ENCODE measurements at regions not wholly inside any gene's neighbourhood (a gene's known extent, or its start where the extent isn't known, plus 50 kb on each side); places are given as distances from the start of the nearest gene placed in this dataset.

GRCh38 chr21:16358784-16359183, 629.0 kb downstream of the USP25 start:
- TF ChIP-seq, protein P1, sequence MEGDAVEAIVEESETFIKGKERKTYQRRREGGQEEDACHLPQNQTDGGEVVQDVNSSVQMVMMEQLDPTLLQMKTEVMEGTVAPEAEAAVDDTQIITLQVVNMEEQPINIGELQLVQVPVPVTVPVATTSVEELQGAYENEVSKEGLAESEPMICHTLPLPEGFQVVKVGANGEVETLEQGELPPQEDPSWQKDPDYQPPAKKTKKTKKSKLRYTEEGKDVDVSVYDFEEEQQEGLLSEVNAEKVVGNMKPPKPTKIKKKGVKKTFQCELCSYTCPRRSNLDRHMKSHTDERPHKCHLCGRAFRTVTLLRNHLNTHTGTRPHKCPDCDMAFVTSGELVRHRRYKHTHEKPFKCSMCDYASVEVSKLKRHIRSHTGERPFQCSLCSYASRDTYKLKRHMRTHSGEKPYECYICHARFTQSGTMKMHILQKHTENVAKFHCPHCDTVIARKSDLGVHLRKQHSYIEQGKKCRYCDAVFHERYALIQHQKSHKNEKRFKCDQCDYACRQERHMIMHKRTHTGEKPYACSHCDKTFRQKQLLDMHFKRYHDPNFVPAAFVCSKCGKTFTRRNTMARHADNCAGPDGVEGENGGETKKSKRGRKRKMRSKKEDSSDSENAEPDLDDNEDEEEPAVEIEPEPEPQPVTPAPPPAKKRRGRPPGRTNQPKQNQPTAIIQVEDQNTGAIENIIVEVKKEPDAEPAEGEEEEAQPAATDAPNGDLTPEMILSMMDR (conservative IDR thresholded peaks at IDR 0.05; ENCODE audit: control insufficient read depth, insufficient read depth, low read depth, low read length): no peak
- DNase-seq (ENCODE audit: low read depth): no peak
- H3K4me3 ChIP-seq (ENCODE audit: control insufficient read depth, low read depth, low read length): no peak overlapping the region

GRCh38 chr21:16363100-16363499, 633.3 kb downstream of the USP25 start:
- no peak overlapping the region for H3K4me3 ChIP-seq (ENCODE audit: control insufficient read depth, low read depth, low read length)
- TF ChIP-seq, protein P1 (conservative IDR thresholded peaks at IDR 0.05; ENCODE audit: control insufficient read depth, insufficient read depth, low read depth, low read length): no peak
- no peak for DNase-seq (ENCODE audit: low read depth)

DNA sequence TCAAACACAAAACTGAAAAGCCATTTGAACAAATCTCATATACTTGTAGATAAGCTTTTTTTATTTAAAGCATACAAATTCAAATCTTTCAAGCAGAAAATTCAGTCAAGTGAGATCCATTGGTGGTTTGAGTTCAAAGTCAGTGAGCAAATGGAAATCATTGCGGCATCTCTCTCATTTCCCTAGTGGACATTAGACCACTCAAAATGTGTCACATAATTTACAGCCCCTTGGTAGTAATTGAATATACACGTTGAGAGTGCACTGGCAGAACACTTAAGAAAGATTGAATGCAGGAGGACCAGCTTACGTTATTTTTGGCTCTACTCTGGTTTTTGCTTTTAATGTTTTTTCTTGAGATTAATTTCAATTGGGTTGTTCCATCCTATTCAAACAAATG, 633.7 kb downstream of the USP25 start:
- DNase-seq (ENCODE audit: low read depth): no peak
- TF ChIP-seq, protein P1 (conservative IDR thresholded peaks at IDR 0.05; ENCODE audit: control insufficient read depth, insufficient read depth, low read depth, low read length): no peak
- H3K4me3 ChIP-seq (ENCODE audit: control insufficient read depth, low read depth, low read length): no peak overlapping the region

GRCh38 chr21:16366207-16366606, 636.4 kb downstream of the USP25 start:
- TF ChIP-seq, protein P1 (conservative IDR thresholded peaks at IDR 0.05; ENCODE audit: control insufficient read depth, insufficient read depth, low read depth, low read length): no peak
- no peak overlapping the region for H3K4me3 ChIP-seq (ENCODE audit: control insufficient read depth, low read depth, low read length)
- no peak for DNase-seq (ENCODE audit: low read depth)

GRCh38 chr21:16367079-16367478, 637.3 kb downstream of the USP25 start:
- no peak overlapping the region for H3K4me3 ChIP-seq (ENCODE audit: control insufficient read depth, low read depth, low read length)
- TF ChIP-seq, protein P1 (conservative IDR thresholded peaks at IDR 0.05; ENCODE audit: control insufficient read depth, insufficient read depth, low read depth, low read length): no peak
- DNase-seq (ENCODE audit: low read depth): no peak

DNA sequence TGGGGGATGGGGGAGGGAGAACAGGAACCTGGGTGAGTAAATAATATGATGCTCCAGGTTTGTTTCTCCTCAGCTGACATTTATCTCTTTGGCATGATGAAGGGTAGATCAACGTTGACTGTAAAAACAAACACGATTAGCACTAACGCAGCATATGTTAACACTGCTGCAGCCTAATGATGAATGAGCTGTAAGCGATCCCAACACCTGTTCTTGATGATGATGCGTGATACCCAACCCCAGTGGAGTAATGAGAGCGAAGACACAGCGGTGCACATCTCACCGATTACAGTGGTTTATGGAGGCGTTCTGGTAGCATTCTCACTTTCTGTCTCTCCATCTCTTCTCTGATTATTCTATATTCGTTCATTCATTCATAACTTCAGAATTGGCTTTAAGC, 640.4 kb downstream of the USP25 start:
- DNase-seq (ENCODE audit: low read depth): no peak
- TF ChIP-seq, protein P1 (conservative IDR thresholded peaks at IDR 0.05; ENCODE audit: control insufficient read depth, insufficient read depth, low read depth, low read length): no peak
- no peak overlapping the region for H3K4me3 ChIP-seq (ENCODE audit: control insufficient read depth, low read depth, low read length)

GRCh38 chr21:16372586-16372985, 642.8 kb downstream of the USP25 start:
- H3K4me3 ChIP-seq (ENCODE audit: control insufficient read depth, low read depth, low read length): no peak overlapping the region
- TF ChIP-seq, protein P1 (conservative IDR thresholded peaks at IDR 0.05; ENCODE audit: control insufficient read depth, insufficient read depth, low read depth, low read length): no peak
- no peak for DNase-seq (ENCODE audit: low read depth)

All from fibroblast of mammary gland (primary cell).